Left cardiac atrium (tissue), 4 donors: ENCODE measurements at regions not wholly inside any gene's neighbourhood (a gene's known extent, or its start where the extent isn't known, plus 50 kb on each side); places are given as distances from the start of the nearest gene placed in this dataset.
A peak's percentile ranks its signal among the peaks of the same experiment; 100 is the strongest.
"Not testable (repeated sequence)": the region's sequence is repeated elsewhere in the genome, so short reads cannot be mapped to it uniquely, and the experiment has no call there.

Experiments
- ATAC-seq, 2 donors: fragments of 200-7000 bp; cut with Tn5 transposase; one replicate each; pipeline ENCODE4 v1.9.1; 2020; ENCODE audit warnings: mild to moderate bottlenecking in 2 of 2, moderate library complexity in 2 of 2
- DNase-seq: peaks from one replicate; pipeline ENCODE4 v3.0.0-alpha.2; 2020
- intact Hi-C, 2 donors: fragments of 100-400 bp; cut with DNase I; formaldehyde crosslinking; loops; one replicate each; pipeline versions ENCODE4 v1.14.1 to v1.15.1; 2022 to 2023
- donor health status: DM: no; HTN: yes; CAD: no.
- donor health status: DM: no; HTN: yes; CAD: no; lungs with severe emphysema.
- donor health status: DM: yes; HTN: yes; CAD: no.
- donor health status: Dilated cardiomyopathy.

DNA sequence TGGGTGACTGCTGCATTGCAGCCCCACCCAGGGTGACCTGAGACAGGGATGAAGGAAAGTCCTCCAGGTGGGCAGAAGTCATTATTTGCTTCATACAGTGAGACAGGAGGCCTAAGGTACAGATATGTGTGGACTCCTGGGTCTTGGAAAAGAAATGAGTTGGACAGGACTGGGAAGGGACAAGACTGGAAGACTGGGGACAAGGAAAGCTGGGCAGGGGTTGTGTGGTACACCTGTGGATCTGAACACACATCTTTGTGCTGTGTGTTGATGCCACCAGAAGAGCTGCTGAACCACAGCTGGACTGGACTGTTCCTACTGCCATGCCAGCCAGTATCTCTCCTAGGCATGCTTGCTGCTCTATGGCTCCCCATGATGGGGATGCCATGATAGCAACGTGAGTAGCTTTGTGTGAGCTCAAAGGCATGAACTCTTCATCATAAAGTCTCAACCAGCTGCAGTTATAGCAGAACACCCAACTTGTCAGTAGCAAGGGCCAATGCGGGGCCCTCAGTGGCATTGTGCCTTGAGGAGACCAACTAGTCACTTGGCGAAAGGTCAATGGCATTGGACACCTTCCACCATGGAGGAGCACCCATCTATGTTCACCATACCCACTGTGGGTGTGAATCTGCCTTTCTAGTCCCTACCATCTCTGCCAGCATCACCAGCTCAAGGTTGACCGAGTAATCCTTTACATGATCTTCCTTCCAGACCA, 76.0 kb upstream of the GRB10 start:
- intact Hi-C loops, result no loop called here

DNA sequence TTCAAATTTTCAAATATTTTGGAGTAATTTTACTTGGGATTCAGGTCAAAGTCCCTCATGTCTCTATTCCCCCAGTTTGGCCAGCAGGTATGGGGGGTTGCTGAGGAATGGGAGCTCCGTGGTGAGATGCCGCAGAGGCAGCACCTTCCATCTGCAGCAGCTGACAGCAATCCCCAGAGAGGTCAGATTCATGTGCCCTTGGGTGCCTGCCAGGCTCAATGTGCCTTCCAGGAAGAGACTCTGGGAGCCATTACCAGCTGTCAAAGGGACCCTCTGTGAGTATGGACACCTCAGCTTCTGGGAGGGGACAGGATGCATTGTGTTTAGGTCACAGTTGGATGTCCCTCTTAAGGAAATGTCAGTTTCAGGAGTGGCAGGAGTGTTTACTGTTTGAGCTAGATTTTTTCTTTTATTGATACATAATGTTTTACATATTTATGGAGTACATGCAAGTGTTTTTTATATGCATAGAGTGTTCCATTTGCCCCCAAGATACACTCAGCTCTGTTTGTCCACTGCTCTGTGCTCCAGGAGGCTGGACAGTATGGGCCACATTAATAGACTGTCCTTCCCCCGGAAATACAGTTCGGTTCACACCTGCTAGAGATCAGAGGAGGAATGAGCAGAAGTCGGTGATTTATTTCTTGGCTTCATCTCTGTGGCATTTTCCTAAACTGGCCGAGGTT, 75.3 kb upstream of the GRB10 start:
- intact Hi-C loops, result no loop called here
- DNase-seq (no peak), ATAC-seq (no peak)

More for the DNA sequence above, 76.0 kb upstream of the GRB10 start:
- no peak for ATAC-seq
- no peak for DNase-seq

DNA sequence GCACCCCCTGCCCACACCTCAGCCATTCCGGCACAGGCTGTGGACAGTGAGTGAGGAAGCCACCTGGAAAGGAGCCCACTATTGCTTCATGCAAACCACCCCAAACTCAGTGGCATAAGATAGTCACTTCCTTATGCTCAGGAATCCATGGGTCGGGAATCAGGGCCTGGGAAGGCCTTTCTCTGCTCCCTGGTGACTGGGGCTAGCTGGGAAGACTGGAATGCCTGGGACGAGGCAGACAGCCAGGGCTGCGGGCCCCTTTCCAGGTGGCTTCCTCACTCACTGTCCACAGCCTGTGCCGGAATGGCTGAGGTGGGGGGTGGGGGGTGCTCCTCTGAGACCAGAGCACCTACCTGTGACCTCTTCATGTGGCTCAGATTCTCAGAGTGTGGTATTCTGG, 74.1 kb upstream of the GRB10 start:
- DNase-seq, result no peak
- intact Hi-C loops, result no loop called here
- ATAC-seq, result peak in 1 of 2 donors; percentile 17

DNA sequence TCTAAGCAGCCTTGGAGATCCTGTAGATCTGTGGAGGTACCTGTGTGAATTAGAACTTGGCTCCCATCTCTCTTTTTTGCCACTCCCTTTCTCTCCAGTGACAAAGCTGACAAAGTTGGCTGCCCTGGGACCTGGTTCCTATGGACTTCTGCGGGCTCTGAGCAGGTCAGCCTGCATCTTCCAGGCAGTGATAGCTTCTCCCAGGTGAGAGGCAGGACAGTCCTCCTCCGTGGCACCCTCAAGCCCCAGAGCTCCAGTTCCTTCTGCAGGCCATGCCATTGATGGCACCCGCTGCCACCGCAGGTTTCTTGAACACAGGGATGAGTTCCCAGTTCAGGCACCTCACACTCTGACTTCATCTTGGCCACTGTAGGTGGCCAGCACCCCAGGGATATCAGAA, 73.5 kb upstream of the GRB10 start:
- DNase-seq (no peak), ATAC-seq (no peak)
- intact Hi-C loops, result no loop called here

DNA sequence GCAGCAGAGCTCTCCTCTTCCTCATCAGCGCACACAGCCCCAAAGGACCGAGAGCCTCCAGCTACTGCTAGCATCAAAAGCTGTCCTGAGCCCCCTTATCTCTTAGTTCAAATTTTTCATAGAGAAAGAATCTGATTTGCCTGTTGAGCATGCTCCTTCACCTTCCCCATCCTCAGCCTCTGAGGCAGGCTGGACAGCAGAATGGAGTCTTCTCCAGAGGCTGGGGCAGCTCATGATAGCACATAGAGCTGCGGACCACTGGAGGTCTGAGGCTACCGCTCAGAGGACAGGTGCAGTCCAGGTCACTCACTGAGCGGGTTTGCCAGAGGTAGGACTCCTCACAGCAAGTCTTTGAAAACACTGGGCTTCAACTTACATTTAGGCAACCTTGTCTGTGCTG, 72.8 kb upstream of the GRB10 start:
- DNase-seq, result no peak

DNA sequence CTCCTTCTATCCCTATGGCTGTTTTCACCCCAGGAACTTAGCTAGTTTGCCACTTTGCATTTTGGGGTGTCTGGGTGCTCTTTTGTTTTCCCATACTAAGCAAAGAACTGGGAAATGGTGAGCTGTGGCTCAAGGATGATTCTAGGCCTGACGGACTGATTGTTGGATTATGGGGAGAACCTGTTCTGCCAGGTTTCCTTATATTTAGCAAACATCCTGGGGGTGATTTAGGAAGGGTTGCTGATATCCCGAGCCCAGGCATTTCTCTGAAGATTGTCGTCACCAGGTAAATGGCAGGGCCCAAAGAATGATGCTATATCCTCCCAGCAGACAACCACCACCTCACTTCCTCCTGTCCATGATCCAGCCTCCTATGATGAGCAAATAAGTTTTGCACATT, 72.1 kb upstream of the GRB10 start:
- DNase-seq (no peak), ATAC-seq (no peak)
- intact Hi-C loops, result no loop called here

More for the DNA sequence above, 72.8 kb upstream of the GRB10 start:
- no peak for ATAC-seq
- intact Hi-C loops, result no loop called here

DNA sequence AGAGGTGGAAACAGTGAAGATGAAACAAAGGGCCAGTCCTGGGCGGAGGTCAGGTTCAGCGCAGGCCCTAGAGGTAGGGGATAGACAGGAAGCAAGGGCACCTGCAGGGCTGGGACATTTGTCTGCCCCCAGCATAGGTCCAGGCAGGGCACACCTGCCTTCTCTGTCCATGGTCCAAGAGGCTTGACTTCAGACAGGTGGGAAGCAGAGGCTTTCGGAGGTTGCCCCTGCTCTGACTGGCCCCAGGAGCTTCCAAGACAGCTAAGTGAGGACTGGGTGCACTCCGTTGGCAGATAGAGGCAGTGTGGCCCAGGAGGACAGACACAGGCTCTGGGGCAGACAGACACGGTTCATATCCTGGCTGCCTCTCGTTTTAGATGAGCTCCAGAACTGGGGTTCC, 71.6 kb upstream of the GRB10 start:
- DNase-seq (no peak), ATAC-seq (no peak)
- intact Hi-C loops, result no loop called here

DNA sequence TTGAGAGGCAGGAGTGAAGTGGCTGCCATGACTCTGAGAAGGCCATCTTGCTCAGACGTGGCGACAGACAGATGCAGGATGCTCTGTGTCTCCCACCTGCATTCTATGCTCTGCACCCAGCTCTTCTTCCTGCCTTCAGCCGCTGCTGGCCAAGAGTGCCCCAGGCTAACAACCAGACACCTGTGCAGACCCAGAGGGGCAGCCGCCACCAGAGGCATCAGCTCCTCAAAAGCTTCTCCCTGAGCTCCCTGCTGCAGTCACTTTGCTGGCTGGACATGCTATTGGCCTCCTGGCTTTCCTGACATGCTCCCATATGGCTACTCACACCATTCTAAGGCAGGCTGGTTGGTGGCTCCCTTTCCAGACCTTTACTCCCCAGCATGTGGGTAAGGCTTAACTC, 70.6 kb upstream of the GRB10 start:
- DNase-seq, result no peak
- intact Hi-C loops, result no loop called here
- ATAC-seq, result no peak

DNA sequence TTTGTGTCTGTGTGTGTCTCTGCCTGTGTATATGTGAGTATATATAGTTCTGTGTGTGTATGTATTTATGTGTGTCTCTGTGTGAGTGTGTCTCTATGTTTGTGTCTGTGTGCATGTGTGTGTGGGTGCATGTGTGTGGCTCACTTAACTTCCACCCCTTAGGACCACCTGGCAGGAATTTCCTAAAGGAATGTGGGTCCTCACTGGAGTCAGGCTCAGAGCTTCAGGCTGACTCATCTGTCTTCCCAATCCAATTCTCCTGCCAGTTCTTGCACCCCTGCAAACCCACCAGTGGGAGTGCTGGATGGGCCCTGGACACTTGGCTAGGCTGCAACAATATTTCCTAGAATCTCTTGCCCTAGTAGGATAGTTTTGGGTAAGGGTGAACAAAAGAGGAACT, 70.2 kb upstream of the GRB10 start:
- DNase-seq, result no peak
- ATAC-seq, result no peak
- intact Hi-C loops, result no loop called here

DNA sequence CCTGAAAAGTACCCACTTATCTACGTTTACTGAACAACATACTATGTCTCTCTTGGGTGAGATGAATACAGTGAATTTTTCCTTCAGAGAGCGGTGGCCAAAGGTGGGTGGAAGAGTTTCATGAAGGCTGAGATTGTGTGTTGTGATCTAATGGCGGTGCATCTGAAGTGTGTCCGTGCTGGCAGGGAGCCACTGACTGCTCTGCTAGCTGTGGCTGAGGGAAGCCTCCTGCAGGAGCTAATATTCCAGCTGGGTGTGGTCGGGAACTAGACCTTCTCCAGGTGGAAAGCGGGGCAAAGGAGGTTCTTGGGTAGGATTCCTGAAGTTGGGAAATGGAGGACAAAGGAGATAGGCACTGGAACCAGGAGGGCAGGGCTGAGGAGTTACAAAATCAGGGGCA, 69.2 kb upstream of the GRB10 start:
- DNase-seq, result no peak
- intact Hi-C loops, result no loop called here
- no peak for ATAC-seq

DNA sequence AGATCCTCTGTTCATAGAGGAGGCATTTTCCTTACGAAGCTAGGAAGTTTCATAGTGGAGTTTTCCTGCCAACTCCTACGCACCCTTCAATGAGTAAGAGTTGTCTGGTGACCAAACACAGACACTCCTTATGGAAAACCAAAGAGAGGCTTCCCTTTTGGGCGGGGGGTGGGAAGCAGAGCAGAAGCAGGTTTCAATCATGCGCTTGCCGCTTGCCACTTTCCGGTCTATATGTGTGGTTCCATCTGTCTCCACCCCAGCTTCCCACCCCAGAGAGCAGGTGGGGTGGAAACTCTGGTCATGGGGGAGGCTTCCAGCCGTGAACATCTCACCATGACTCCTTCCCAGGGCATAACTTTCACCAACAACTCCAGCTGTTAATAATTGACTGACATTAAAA, 68.8 kb upstream of the GRB10 start:
- intact Hi-C loops, result no loop called here
- DNase-seq (no peak), ATAC-seq (peak in 1 of 2 donors; percentile 85)

DNA sequence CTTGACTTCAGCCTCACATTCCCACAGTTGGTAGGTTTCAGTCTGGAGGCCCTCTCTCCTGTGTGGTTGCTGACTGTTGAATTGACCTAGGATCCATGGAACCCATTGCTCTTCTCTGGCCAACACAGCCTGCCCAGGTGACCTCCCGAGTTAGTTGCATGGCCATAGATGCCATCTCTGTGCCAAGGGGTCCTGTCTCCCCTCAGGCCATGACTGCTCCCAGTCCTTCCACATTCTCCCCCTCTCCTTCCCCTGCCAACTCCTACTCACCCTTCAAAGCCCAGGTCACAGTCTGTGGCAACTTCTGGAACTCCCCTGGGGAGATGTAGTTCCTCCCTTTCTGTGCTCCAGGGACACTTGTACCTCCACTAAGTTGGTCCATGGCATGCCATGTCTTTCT, 67.3 kb upstream of the GRB10 start:
- ATAC-seq, result no peak
- intact Hi-C loops, result no loop called here

DNA sequence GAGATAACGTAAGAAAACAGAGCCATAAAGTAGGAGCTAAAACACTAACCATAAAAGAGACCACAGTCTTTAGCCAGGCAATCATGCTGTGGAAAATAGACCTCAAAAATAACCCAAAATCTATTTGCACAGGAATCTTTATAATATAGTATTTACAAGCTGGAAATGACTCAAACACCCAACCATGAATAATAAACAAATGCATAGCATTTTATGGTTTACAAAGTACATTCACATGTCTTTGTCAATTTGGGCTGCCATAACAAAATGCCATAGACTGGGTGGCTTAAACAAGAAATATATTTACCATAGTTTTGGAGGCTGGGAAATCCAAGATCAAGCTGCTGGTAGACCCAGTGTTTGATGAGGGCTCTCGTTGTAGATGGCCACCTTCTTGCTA, 65.5 kb upstream of the GRB10 start:
- intact Hi-C loops, result no loop called here
- ATAC-seq, result no peak
- no peak for DNase-seq

More for the DNA sequence above, 67.3 kb upstream of the GRB10 start:
- no peak for DNase-seq

DNA sequence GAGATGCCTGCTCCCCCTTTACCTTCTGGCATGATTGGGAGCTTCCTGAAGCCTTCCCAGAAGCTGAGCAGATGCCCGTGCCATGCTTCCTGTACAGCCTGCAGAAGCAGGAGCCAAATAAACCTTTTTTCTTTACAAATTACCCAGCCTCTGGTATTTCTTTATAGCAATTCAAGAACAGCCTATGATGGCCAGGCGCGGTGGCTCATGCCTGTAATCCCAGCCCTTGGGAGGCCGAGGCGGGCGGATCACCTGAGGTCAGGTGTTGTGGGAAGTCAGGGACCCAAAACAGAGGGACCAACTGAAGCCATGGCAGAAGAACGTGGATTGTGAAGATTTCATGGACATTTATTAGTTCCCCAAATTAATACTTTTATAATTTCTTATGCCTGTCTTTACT, 62.2 kb upstream of the GRB10 start:
- DNase-seq, intact Hi-C loops, ATAC-seq: not testable (repeated sequence)

DNA sequence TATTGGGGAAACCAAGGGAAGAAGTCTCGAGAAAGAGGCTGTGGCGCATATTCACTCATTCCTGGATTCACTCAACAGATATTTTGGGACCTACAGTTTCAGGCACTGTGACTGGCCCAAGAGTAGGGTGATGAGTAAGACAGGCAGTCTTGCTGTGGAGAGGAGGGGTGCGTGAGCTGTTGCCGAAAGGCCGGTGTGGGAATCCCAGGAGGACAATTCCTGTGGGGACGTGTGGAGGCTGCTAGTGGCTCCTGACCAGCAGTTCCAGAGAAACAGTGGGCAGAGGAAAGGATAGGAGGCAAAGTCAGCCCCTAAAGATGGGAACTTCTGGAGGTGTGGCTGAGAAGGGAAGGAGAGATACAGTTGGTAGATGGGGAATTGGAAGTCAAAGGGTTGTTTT, 59.3 kb upstream of the GRB10 start:
- ATAC-seq (no peak), DNase-seq (no peak)
- intact Hi-C loops, result no loop called here

DNA sequence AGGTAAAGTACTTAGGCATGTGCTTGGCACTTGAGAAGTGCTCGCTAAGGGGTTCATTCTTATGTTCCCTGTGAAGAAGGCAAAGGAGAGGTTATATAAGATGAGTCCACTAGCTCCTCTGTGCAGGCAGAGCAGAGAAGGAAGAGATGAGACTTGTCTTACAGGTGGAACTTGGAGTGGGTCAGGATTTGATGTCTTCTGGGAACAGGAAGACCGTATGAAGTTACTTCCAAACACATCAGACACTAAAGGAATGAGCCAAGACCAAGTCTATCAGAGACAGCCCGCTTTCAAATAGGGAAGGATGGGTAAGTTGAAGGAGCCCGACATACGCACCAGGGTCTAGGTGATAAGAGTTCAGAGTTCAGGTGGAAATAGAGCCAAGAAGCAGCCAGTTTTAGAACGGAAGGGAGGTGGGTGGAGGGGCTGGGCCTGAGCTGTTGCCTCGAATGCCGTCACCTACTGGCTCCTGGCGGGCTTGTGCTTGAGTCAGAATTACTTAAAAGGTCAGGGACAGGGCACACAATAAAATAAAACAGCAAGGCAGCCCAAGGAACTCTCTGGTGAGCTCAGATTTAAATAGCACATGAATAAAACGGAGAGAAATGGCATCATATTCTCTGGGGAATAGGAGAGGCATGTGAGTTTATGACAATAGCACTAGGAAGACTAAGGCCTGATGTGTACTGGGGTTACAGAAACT, 56.1 kb upstream of the GRB10 start:
- ATAC-seq (peak in 1 of 2 donors; percentile 87), DNase-seq (peak; percentile 64)
- intact Hi-C loops, result no loop called here

DNA sequence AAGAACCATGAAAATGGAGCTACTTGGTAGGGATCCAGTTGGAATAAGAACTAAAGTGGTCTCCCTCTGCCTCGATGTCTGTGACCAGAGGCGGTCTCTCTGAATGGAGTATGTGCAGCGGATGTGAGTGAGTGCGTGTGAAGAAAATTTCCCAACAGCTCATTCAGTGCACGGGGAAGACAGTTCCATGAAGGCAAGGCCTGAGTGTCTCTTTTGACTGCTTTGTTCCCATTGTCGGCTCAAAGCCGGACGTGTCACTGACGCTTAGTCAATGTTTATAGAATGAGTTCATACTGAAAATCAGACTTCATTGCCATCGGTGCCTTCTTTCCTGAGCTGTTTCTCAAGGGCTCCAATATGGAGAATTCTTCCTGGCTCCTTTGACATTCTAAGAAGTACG, 55.3 kb upstream of the GRB10 start:
- intact Hi-C loops, result no loop called here
- no peak for DNase-seq
- ATAC-seq, result peak in 1 of 2 donors; percentile 29

DNA sequence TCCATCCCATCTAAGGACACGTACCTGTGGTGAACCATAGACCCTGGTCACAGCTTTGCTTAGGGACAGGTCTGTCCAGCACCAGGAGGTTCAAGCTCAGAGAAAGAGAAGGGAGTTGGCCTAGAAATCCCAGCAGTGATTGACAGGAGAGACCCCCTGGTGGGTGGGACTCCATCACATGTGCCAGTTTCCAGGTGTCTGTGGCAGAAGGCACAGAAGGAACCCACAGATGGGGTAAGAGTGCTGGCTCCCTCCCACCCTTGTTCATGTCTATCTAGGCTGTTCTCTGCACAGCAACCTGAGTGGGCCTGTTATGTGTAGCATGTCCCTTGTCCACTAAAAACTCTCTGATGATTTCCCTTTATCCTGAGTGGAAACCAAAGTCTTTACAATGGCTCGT, 54.0 kb upstream of the GRB10 start:
- intact Hi-C loops, result no loop called here
- no peak for DNase-seq
- no peak for ATAC-seq

DNA sequence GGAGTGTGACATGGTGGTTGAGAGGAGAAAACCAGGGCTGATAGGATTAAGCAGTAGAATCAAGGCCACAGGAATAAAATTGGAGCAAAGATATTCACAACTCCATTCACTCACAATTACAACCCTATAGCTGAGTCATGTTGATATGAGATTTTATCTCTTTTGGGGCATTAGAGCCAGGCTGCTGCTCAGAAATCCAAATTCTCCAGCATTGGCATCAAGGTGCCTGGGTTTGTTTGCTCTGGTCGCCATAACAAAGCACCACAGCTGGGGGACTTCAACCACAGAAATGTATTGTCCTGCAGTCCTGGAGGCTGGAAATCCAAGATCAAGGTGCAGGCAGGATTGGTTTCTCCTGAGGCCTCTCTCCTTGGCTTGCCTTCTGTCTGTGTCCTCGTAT, 52.5 kb upstream of the GRB10 start:
- DNase-seq, result no peak
- intact Hi-C loops, result no loop called here

DNA sequence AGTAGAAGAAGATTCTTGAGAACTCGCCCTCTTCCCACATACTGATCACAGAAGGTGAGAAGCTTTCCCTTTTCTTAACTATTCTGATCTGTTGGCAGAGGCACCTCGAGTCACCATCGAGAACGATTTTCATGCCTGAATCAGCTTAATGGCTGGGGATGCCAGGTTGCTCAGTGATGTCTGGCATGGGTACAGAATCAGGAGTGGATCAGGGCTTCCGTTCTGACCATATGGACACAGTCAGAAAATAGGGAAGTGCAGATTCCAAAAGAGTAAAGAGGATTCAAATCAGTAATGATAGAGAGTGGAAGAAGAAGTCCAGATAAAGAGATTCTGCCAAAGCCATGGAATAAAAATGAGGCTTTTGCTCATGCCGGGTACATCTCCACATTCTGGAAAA, 52.0 kb upstream of the GRB10 start:
- DNase-seq, result no peak
- ATAC-seq, result no peak
- intact Hi-C loops, result no loop called here

More for the DNA sequence above, 52.5 kb upstream of the GRB10 start:
- no peak for ATAC-seq
